ENCODE measurements at regions not wholly inside any gene's neighbourhood (a gene's known extent, or its start where the extent isn't known, plus 50 kb on each side); places are given as distances from the start of the nearest gene placed in this dataset.

GRCh38 chr4:23686169-23686897, 203.5 kb downstream of the PPARGC1A start:
- no peaks in the 10 kb centered on the region for H3K36me3 ChIP-seq (ENCODE audit: insufficient read depth)
- no peak overlapping the region for H3K4me2 ChIP-seq
- no peaks in the 10 kb centered on the region for H3K79me2 ChIP-seq (ENCODE audit: insufficient read depth, low read depth)
- no peak overlapping the region for H3K27ac ChIP-seq
- no peak overlapping the region for H2AFZ ChIP-seq (ENCODE audit: low read depth)
- no peak overlapping the region for H3K9ac ChIP-seq
- no peak overlapping the region for H3K4me3 ChIP-seq (IDR thresholded peaks at IDR 0.05; ENCODE audit: insufficient read depth, low read depth, low read length)
- TF ChIP-seq CTCF (conservative IDR thresholded peaks at IDR 0.05; ENCODE audit: low read depth, low read length): no peak
- H4K20me1 ChIP-seq (ENCODE audit: insufficient read depth): no peaks in the 10 kb centered on the region
- H3K4me1 ChIP-seq (ENCODE audit: low read depth, poor library complexity, severe bottlenecking): no peaks in the 10 kb centered on the region
- H3K27me3 ChIP-seq (ENCODE audit: insufficient read depth, low read depth): no peaks in the 10 kb centered on the region

GRCh38 chr4:23685471-23685870, 204.4 kb downstream of the PPARGC1A start:
- Histone ChIP-seq H4K20me1 (ENCODE audit: insufficient read depth) (no peaks in the 10 kb centered on the region), H2AFZ (ENCODE audit: low read depth) (no peak overlapping the region), H3K4me1 (ENCODE audit: low read depth, poor library complexity, severe bottlenecking) (no peaks in the 10 kb centered on the region), H3K27ac (no peak overlapping the region), H3K4me3 (IDR thresholded peaks at IDR 0.05; ENCODE audit: insufficient read depth, low read depth, low read length) (no peak overlapping the region), H3K4me2 (no peak overlapping the region), H3K79me2 (ENCODE audit: insufficient read depth, low read depth) (no peaks in the 10 kb centered on the region), H3K9ac (no peak overlapping the region), H3K27me3 (ENCODE audit: insufficient read depth, low read depth) (no peaks in the 10 kb centered on the region), H3K36me3 (ENCODE audit: insufficient read depth) (no peaks in the 10 kb centered on the region)
- no peak for TF ChIP-seq CTCF (conservative IDR thresholded peaks at IDR 0.05; ENCODE audit: low read depth, low read length)

- H2AFZ ChIP-seq (ENCODE audit: low read depth): no peak overlapping the region
These were observed 209.0 kb downstream of the PPARGC1A start for GRCh38 chr4:23680671-23681518.

GRCh38 chr4:23674694-23675093, 215.2 kb downstream of the PPARGC1A start:
- H3K79me2 ChIP-seq (ENCODE audit: insufficient read depth, low read depth): no peaks in the 10 kb centered on the region
- TF ChIP-seq CTCF (conservative IDR thresholded peaks at IDR 0.05; ENCODE audit: low read depth, low read length): no peak
- no peaks in the 10 kb centered on the region for H3K4me1 ChIP-seq (ENCODE audit: low read depth, poor library complexity, severe bottlenecking)
- H3K27me3 ChIP-seq (ENCODE audit: insufficient read depth, low read depth): no peaks in the 10 kb centered on the region
- H3K27ac ChIP-seq: no peak overlapping the region
- H3K36me3 ChIP-seq (ENCODE audit: insufficient read depth): no peaks in the 10 kb centered on the region
- H3K4me3 ChIP-seq (IDR thresholded peaks at IDR 0.05; ENCODE audit: insufficient read depth, low read depth, low read length): no peak overlapping the region
- no peak overlapping the region for H2AFZ ChIP-seq (ENCODE audit: low read depth)
- no peak overlapping the region for H3K9ac ChIP-seq
- H3K4me2 ChIP-seq: no peak overlapping the region
- H4K20me1 ChIP-seq (ENCODE audit: insufficient read depth): no peaks in the 10 kb centered on the region

More at GRCh38 chr4:23680671-23681518, 209.0 kb downstream of the PPARGC1A start:
- Histone ChIP-seq H3K27ac (no peak overlapping the region), H3K4me1 (ENCODE audit: low read depth, poor library complexity, severe bottlenecking) (no peaks in the 10 kb centered on the region), H3K4me2 (no peak overlapping the region), H4K20me1 (ENCODE audit: insufficient read depth) (no peaks in the 10 kb centered on the region), H3K79me2 (ENCODE audit: insufficient read depth, low read depth) (no peaks in the 10 kb centered on the region), H3K36me3 (ENCODE audit: insufficient read depth) (no peaks in the 10 kb centered on the region), H3K4me3 (IDR thresholded peaks at IDR 0.05; ENCODE audit: insufficient read depth, low read depth, low read length) (no peak overlapping the region), H3K9ac (no peak overlapping the region), H3K27me3 (ENCODE audit: insufficient read depth, low read depth) (no peaks in the 10 kb centered on the region)
- no peak for TF ChIP-seq CTCF (conservative IDR thresholded peaks at IDR 0.05; ENCODE audit: low read depth, low read length)
